Ishikawa (cell line): ENCODE measurements at regions not wholly inside any gene's neighbourhood (a gene's known extent, or its start where the extent isn't known, plus 50 kb on each side); places are given as distances from the start of the nearest gene placed in this dataset.

ENCODE experiments used
- CEBPB ChIP-seq: IDR thresholded peaks from 2 replicates; pipeline ENCODE4 v1.6.1; 2012
- CREB1 ChIP-seq: IDR thresholded peaks from 2 replicates; pipeline ENCODE4 v1.6.1; 2012; ENCODE audit warnings: low read depth
- EGR1 ChIP-seq: IDR thresholded peaks from 2 replicates; pipeline ENCODE4 v1.6.1; 2012
- EP300 ChIP-seq: IDR thresholded peaks from 2 replicates; pipeline ENCODE4 v1.6.1; 2012; ENCODE audit warnings: borderline replicate concordance
- FOXM1 ChIP-seq: IDR thresholded peaks from 2 replicates; pipeline ENCODE4 v1.6.1; 2012; ENCODE audit warnings: low read depth, borderline replicate concordance
- NFIC ChIP-seq: IDR thresholded peaks from 2 replicates; pipeline ENCODE4 v1.6.1; 2012
- RAD21 ChIP-seq: IDR thresholded peaks from 2 replicates; pipeline ENCODE4 v1.6.1; 2012; ENCODE audit warnings: low read depth
- TAF1 ChIP-seq: IDR thresholded peaks from 2 replicates; pipeline ENCODE4 v1.6.1; 2012; ENCODE audit warnings: low read depth, mild to moderate bottlenecking
- TCF12 ChIP-seq: IDR thresholded peaks from 2 replicates; pipeline ENCODE4 v1.6.1; 2012; ENCODE audit warnings: low read depth
- TEAD4 ChIP-seq: IDR thresholded peaks from 2 replicates; pipeline ENCODE4 v1.6.1; 2012
- YY1 ChIP-seq: IDR thresholded peaks from 2 replicates; pipeline ENCODE4 v1.6.1; 2012; ENCODE audit warnings: low read depth
- ZBTB7A ChIP-seq: IDR thresholded peaks from 2 replicates; pipeline ENCODE4 v1.6.1; 2012; ENCODE audit warnings: low read depth
- TF ChIP-seq, protein P1 (sequence below): IDR thresholded peaks from 2 replicates; pipeline ENCODE4 v1.6.1; 2012
- TF ChIP-seq, protein P2 (sequence below): IDR thresholded peaks from 2 replicates; pipeline ENCODE4 v1.6.1; 2012; ENCODE audit warnings: low read depth, mild to moderate bottlenecking
- TF ChIP-seq, protein P3 (sequence below): IDR thresholded peaks from 2 replicates; pipeline ENCODE4 v1.6.1; 2012

DNA sequence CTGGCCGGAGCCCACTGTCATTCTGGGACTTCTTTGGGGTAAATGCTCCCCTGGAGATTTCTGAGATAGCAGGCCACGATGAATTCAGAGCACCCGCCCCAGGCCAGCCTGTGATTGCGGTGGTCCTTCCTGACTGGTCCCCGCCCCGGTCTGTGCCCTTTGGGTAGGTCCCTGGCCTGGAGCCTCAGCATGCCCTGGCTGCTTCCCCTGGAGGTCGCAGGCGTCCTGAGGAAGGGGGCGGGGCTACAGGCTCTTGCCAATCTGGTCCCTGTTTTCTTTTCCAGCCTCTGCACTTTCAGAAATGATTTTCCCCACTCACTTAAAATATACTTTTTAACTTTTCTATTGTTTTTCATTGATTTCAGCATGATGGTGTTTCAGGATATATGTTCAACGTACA lies 250.2 kb upstream of the ATP10A start:
- TF ChIP-seq TCF12: no peak

DNA sequence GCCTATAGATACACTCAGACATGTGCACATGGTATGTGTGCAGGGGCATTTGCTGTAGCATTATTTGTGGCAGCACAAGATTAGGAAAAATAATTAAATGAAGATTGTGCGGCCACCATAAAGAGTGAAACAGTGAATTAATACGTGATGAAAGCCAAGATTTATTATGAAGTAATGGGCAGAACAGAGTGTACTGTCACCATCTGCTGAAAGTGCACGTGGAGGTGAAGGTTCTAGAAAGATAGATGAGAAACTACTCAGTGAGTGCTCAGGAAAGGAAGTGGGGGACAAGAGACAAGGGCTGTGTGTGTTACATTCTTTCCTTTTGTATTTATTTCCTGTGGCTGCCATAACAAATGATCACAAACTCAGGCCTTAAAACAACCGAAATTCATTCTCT lies 246.1 kb upstream of the ATP10A start:
- TF ChIP-seq, protein P1, sequence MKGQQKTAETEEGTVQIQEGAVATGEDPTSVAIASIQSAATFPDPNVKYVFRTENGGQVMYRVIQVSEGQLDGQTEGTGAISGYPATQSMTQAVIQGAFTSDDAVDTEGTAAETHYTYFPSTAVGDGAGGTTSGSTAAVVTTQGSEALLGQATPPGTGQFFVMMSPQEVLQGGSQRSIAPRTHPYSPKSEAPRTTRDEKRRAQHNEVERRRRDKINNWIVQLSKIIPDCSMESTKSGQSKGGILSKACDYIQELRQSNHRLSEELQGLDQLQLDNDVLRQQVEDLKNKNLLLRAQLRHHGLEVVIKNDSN: no peak
- TF ChIP-seq, protein P2, sequence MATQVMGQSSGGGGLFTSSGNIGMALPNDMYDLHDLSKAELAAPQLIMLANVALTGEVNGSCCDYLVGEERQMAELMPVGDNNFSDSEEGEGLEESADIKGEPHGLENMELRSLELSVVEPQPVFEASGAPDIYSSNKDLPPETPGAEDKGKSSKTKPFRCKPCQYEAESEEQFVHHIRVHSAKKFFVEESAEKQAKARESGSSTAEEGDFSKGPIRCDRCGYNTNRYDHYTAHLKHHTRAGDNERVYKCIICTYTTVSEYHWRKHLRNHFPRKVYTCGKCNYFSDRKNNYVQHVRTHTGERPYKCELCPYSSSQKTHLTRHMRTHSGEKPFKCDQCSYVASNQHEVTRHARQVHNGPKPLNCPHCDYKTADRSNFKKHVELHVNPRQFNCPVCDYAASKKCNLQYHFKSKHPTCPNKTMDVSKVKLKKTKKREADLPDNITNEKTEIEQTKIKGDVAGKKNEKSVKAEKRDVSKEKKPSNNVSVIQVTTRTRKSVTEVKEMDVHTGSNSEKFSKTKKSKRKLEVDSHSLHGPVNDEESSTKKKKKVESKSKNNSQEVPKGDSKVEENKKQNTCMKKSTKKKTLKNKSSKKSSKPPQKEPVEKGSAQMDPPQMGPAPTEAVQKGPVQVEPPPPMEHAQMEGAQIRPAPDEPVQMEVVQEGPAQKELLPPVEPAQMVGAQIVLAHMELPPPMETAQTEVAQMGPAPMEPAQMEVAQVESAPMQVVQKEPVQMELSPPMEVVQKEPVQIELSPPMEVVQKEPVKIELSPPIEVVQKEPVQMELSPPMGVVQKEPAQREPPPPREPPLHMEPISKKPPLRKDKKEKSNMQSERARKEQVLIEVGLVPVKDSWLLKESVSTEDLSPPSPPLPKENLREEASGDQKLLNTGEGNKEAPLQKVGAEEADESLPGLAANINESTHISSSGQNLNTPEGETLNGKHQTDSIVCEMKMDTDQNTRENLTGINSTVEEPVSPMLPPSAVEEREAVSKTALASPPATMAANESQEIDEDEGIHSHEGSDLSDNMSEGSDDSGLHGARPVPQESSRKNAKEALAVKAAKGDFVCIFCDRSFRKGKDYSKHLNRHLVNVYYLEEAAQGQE: no peak
- no peak for TF ChIP-seq EGR1

DNA sequence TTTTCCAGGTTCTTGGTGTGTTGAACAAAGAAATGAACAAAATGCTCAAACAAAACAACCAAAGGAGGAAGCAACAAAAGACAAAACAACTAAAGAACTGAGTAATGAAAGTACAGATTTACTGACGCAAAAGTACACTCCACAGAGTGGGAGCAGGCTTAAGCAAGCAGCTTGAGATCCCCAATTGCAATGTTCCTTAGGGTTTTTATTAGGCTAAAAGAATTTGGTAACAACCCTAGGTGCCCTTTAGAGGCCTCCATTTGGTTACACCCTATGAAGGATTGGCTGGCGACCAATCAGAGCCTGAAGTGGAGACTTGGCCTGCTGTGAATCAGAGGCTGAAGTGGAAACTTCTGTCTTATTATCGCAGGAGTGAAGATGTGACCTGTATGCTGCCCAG lies 243.4 kb upstream of the ATP10A start:
- TF ChIP-seq CREB1: no peak
- TF ChIP-seq, protein P2: no peak
- no peak for TF ChIP-seq RAD21
- TF ChIP-seq TEAD4: no peak
- no peak for TF ChIP-seq YY1
- TF ChIP-seq CEBPB: no peak
- no peak for TF ChIP-seq TAF1
- no peak for TF ChIP-seq EGR1
- no peak for TF ChIP-seq ZBTB7A
- TF ChIP-seq, protein P1: no peak
- TF ChIP-seq FOXM1: no peak
- TF ChIP-seq, protein P3, sequence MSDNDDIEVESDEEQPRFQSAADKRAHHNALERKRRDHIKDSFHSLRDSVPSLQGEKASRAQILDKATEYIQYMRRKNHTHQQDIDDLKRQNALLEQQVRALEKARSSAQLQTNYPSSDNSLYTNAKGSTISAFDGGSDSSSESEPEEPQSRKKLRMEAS: no peak
- no peak for TF ChIP-seq NFIC
- no peak for TF ChIP-seq EP300
- TF ChIP-seq TCF12: no peak

DNA sequence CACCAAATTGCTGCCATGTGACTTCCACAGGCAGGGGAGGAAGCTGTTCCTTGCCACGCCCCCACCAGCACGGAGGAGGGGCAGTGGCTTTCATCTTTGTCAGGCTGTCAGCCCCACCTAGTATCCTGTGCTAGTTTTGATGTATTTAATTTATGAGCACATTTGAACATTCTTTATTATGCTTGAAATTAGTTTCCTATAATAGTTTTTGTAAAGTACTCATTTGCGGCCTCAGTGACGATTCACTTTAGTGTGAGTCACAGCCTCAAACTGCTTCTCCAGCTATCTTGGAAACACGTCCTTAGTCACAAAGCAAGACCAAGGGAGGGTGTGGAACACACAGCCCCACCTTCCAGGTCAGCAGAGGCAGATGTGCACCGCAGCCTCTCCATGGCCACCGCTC lies 239.9 kb upstream of the ATP10A start:
- TF ChIP-seq CEBPB (no peak), YY1 (no peak), TEAD4 (no peak), FOXM1 (no peak), RAD21 (no peak), NFIC (no peak), TCF12 (no peak), CREB1 (no peak), EP300 (no peak), TAF1 (no peak), EGR1 (no peak), ZBTB7A (no peak)
- TF ChIP-seq, protein P2: no peak
- TF ChIP-seq, protein P1: no peak
- TF ChIP-seq, protein P3: no peak

DNA sequence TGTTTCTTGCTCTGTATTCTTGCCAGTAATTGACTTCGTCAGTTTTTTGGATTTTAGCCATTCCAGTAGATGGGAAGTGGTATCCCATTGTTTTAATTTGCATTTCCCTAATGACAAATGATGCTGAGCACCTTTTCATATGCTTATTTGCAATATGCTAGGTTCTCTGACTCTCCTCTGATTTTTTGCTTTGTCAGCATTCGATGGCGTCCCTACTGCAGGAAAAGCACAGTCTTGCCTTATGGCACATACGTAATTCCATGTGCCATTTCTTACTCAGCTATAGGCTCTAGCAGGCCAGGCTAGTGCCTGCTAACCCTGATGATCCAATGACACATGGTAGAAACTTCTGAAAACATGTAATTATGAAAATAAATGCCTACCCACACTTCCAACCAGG lies 239.2 kb upstream of the ATP10A start:
- TF ChIP-seq TAF1 (no peak), NFIC (no peak), RAD21 (no peak), EGR1 (no peak), CREB1 (no peak)
